Endothelial cell of umbilical vein (primary cell): ENCODE measurements at regions not wholly inside any gene's neighbourhood (a gene's known extent, or its start where the extent isn't known, plus 50 kb on each side); places are given as distances from the start of the nearest gene placed in this dataset.
"Not testable (repeated sequence)": the region's sequence is repeated elsewhere in the genome, so short reads cannot be mapped to it uniquely, and the experiment has no call there.

ENCODE experiments used
- BruUV-seq: library from RNA; stranded (reverse); fragments of 400-500 nt; replicated peaks from 2 replicates; lab custom pipeline; 2021; lab: Mats Ljungman, UMichigan
- CTCF ChIA-PET: fragments of 300-600, 350-600 bp; sonication (Branson Sonifier 250); formaldehyde crosslinking; loops from one replicate; lab custom pipeline; 2021; ENCODE audit warnings: antibody characterized with exemption, inconsistent platforms; lab: Charles Lee
- POLR2A ChIA-PET: fragments of 300-600, 350-600 bp; sonication (Branson Sonifier 250); formaldehyde crosslinking; loops from one replicate; lab custom pipeline; 2021; ENCODE audit warnings: antibody characterized with exemption, inconsistent platforms; lab: Charles Lee
- DNase-seq: peaks from one replicate; pipeline ENCODE4 v3.0.0-alpha.2; 2011; ENCODE audit warnings: low read depth, low spot score
- FAIRE-seq: peaks from 2 replicates; lab custom pipeline; 2011; peaks lifted over from hg19 to GRCh38; lab: Jason Lieb, UNC
- H2AFZ ChIP-seq: 2 replicates; pipeline ENCODE4 v1.6.0; 2012; ENCODE audit warnings: low read depth, low read length, control low read depth, inconsistent platforms
- H3K27ac ChIP-seq: 2 replicates; pipeline ENCODE4 v1.5.1; 2011; ENCODE audit warnings: low read depth, mild to moderate bottlenecking, control low read depth, low read length, moderate library complexity; ENCODE audit not compliant: insufficient read depth
- H3K27me3 ChIP-seq, 2 experiments: 2 replicates each; pipeline versions ENCODE4 v1.6.0 to v1.6.1; 2011; ENCODE audit warnings: low read length in 2 of 2, mixed read lengths in 1 of 2; ENCODE audit not compliant: control insufficient read depth in 2 of 2, insufficient read depth in 2 of 2
- H3K36me3 ChIP-seq, 2 experiments: 2 replicates in 1 of 2; 3 replicates in 1 of 2; pipeline ENCODE4 v1.5.1; 2011; ENCODE audit warnings: low read length in 2 of 2, mild to moderate bottlenecking in 1 of 2, moderate library complexity in 1 of 2; ENCODE audit not compliant: control insufficient read depth in 2 of 2, insufficient read depth in 2 of 2; ENCODE audit errors: extremely low read depth in 1 of 2
- H3K4me1 ChIP-seq: 3 replicates; pipeline ENCODE4 v1.5.1; 2011; ENCODE audit warnings: mild to moderate bottlenecking, low read length; ENCODE audit not compliant: control insufficient read depth, insufficient read depth; ENCODE audit errors: extremely low read depth
- H3K4me2 ChIP-seq: 2 replicates; pipeline ENCODE4 v1.6.1; 2011; ENCODE audit warnings: low read length, control low read depth, mixed read lengths; ENCODE audit not compliant: insufficient read depth
- H3K4me3 ChIP-seq, 3 experiments: fragments of 200-600 bp in 1 of 3; sonication (generic), shearing (Covaris generic) in 1 of 3; replicated peaks in 1 of 3; 2 replicates each; pipeline ENCODE4 v1.5.1; 2011 to 2016; ENCODE audit warnings: control low read depth in 3 of 3, low read length in 3 of 3, mild to moderate bottlenecking in 2 of 3, inconsistent platforms in 1 of 3, low read depth in 1 of 3, moderate library complexity in 1 of 3; ENCODE audit not compliant: insufficient read depth in 1 of 3
- H3K79me2 ChIP-seq: 2 replicates; pipeline ENCODE4 v1.6.0; 2012; ENCODE audit warnings: low read length, inconsistent platforms; ENCODE audit not compliant: control insufficient read depth, insufficient read depth
- H3K9ac ChIP-seq: replicated peaks from 2 replicates; pipeline ENCODE3; 2011; ENCODE audit warnings: low read length, control low read depth; ENCODE audit not compliant: insufficient read depth; ENCODE audit errors: extremely low read depth
- H3K9me1 ChIP-seq: replicated peaks from 3 replicates; pipeline ENCODE4 v1.6.0; 2011; ENCODE audit warnings: mild to moderate bottlenecking, low read length; ENCODE audit not compliant: control insufficient read depth, insufficient read depth; ENCODE audit errors: extremely low read depth
- H3K9me3 ChIP-seq: replicated peaks from 2 replicates; pipeline ENCODE4 v1.5.1; 2012; ENCODE audit warnings: low read length, inconsistent platforms; ENCODE audit not compliant: control insufficient read depth, insufficient read depth
- H4K20me1 ChIP-seq: replicated peaks from 2 replicates; pipeline ENCODE3; 2011; ENCODE audit warnings: mild to moderate bottlenecking, low read length; ENCODE audit not compliant: control insufficient read depth, insufficient read depth; ENCODE audit errors: extremely low read depth
- dilution Hi-C: fragments of 300-500 bp; cut with MboI; formaldehyde crosslinking; loops from one replicate; pipeline ENCODE4 v1.15.0; 2019; ENCODE audit warnings: low sequenced_read_pairs; ENCODE audit not compliant: extremely low pct_ligation_motif_present
- intact Hi-C: fragments of 100-400 bp; cut with micrococcal nuclease; formaldehyde crosslinking; loops from one replicate; pipeline ENCODE4 v1.10.0; 2022

- H4K20me1 ChIP-seq, DNase-seq, H3K4me1 ChIP-seq, H3K9me1 ChIP-seq, intact Hi-C loops, H3K79me2 ChIP-seq, H3K27ac ChIP-seq, dilution Hi-C loops, H3K9me3 ChIP-seq, H3K4me2 ChIP-seq, BruUV-seq, CTCF ChIA-PET, H3K27me3 ChIP-seq, H3K36me3 ChIP-seq, FAIRE-seq, H3K4me3 ChIP-seq, H2AFZ ChIP-seq, H3K9ac ChIP-seq, POLR2A ChIA-PET: not testable (repeated sequence)
Measured at GRCh38 chr10:22121181-22121580, 96.6 kb downstream of the EBLN1 start.

- H4K20me1 ChIP-seq, CTCF ChIA-PET, H3K9ac ChIP-seq, intact Hi-C loops, H3K27me3 ChIP-seq, H3K9me3 ChIP-seq, H3K79me2 ChIP-seq, BruUV-seq, H3K36me3 ChIP-seq, H3K27ac ChIP-seq, POLR2A ChIA-PET, H3K4me2 ChIP-seq, H3K9me1 ChIP-seq, dilution Hi-C loops, FAIRE-seq, H3K4me3 ChIP-seq, DNase-seq, H2AFZ ChIP-seq, H3K4me1 ChIP-seq: not testable (repeated sequence)
Measured at GRCh38 chr10:22120072-22120471, 97.7 kb downstream of the EBLN1 start.

GRCh38 chr10:22119575-22119974, 98.2 kb downstream of the EBLN1 start:
- CTCF ChIA-PET, H3K4me3 ChIP-seq, intact Hi-C loops, H3K36me3 ChIP-seq, H3K27ac ChIP-seq, H3K79me2 ChIP-seq, H3K9me1 ChIP-seq, POLR2A ChIA-PET, H3K9ac ChIP-seq, DNase-seq, H3K27me3 ChIP-seq, dilution Hi-C loops, H3K4me1 ChIP-seq, BruUV-seq, H3K4me2 ChIP-seq, H2AFZ ChIP-seq, H3K9me3 ChIP-seq, FAIRE-seq, H4K20me1 ChIP-seq: not testable (repeated sequence)
